GM12878 (cell line): ENCODE measurements at regions not wholly inside any gene's neighbourhood (a gene's known extent, or its start where the extent isn't known, plus 50 kb on each side); places are given as distances from the start of the nearest gene placed in this dataset.

ENCODE experiments used
- ATAC-seq: fragments of 200-7000 bp; cut with Tn5 transposase; 3 replicates; pipeline ENCODE4 v1.9.1; 2020; ENCODE audit warnings: mild to moderate bottlenecking, moderate library complexity
- BruUV-seq: library from RNA; stranded (reverse); fragments of 400-500 nt; replicated peaks from 2 replicates; lab custom pipeline; 2021; lab: Mats Ljungman, UMichigan
- CTCF ChIA-PET: fragments of 300-600 bp; sonication (Branson Sonifier 250); formaldehyde crosslinking; extraction: SDS; loops from one replicate; lab custom pipeline; 2021; ENCODE audit warnings: inconsistent platforms; lab: Yijun Ruan, JAX
- POLR2A ChIA-PET: fragments of 350-600 bp; formaldehyde crosslinking; extraction: SDS; loops from one replicate; lab custom pipeline; 2021; ENCODE audit warnings: inconsistent platforms; lab: Charles Lee
- RAD21 ChIA-PET: fragments of 300-600 bp; sonication (Branson Sonifier 250); formaldehyde crosslinking; loops from one replicate; lab custom pipeline; 2023; ENCODE audit warnings: antibody characterized with exemption; ENCODE audit not compliant: unreplicated experiment; lab: Charles Lee
- SMC1A ChIA-PET: fragments of 300-600 bp; sonication (Branson Sonifier 250); formaldehyde crosslinking; loops from one replicate; lab custom pipeline; 2023; ENCODE audit not compliant: unreplicated experiment, uncharacterized antibody; lab: Charles Lee
- DNase-seq: peaks from one replicate; pipeline ENCODE4 v3.0.0-alpha.2; 2011; ENCODE audit warnings: low read depth, low spot score
- FAIRE-seq: peaks from 3 replicates; lab custom pipeline; 2011; peaks lifted over from hg19 to GRCh38; lab: Jason Lieb, UNC
- H2AFZ ChIP-seq: 2 replicates; pipeline ENCODE4 v1.6.0; 2011; ENCODE audit warnings: low read depth, low read length, control low read depth; ENCODE audit not compliant: control insufficient read depth
- H3K27ac ChIP-seq: 2 replicates; pipeline ENCODE4 v1.5.1; 2011; ENCODE audit warnings: control low read depth; ENCODE audit not compliant: control insufficient read depth, insufficient read depth
- H3K27me3 ChIP-seq, 2 experiments: replicated peaks in 1 of 2; 2 replicates each; pipeline versions ENCODE4 v1.6.0 to v1.6.1; 2011; ENCODE audit warnings: low read length in 1 of 2; ENCODE audit not compliant: control insufficient read depth in 2 of 2, insufficient read depth in 2 of 2
- H3K36me3 ChIP-seq, 2 experiments: 2 replicates each; pipeline ENCODE4 v1.5.1; 2011; ENCODE audit warnings: low read length in 1 of 2; ENCODE audit not compliant: control insufficient read depth in 2 of 2, insufficient read depth in 2 of 2
- H3K4me1 ChIP-seq: 2 replicates; pipeline ENCODE4 v1.6.1; 2011; ENCODE audit warnings: mild to moderate bottlenecking, low read length, moderate library complexity, mixed read lengths; ENCODE audit not compliant: control insufficient read depth, insufficient read depth
- H3K4me2 ChIP-seq: 2 replicates; pipeline ENCODE4 v1.6.0; 2011; ENCODE audit warnings: control low read depth; ENCODE audit not compliant: control insufficient read depth, insufficient read depth
- H3K4me3 ChIP-seq: fragments of 200-600 bp; sonication (generic); 2 replicates; pipeline ENCODE4 v1.5.1; 2016
- H3K79me2 ChIP-seq: 2 replicates; pipeline ENCODE4 v1.6.0; 2011; ENCODE audit warnings: low read length; ENCODE audit not compliant: control insufficient read depth, insufficient read depth
- H3K9ac ChIP-seq: 2 replicates; pipeline ENCODE4 v1.8.0; 2011; ENCODE audit warnings: low read length, control low read depth, mixed read lengths; ENCODE audit not compliant: control insufficient read depth, insufficient read depth
- H3K9me3 ChIP-seq: replicated peaks from 3 replicates; pipeline ENCODE4 v1.5.1; 2011; ENCODE audit warnings: mild to moderate bottlenecking, low read length; ENCODE audit not compliant: control insufficient read depth, insufficient read depth
- H4K20me1 ChIP-seq: 2 replicates; pipeline ENCODE4 v1.6.0; 2011; ENCODE audit not compliant: control insufficient read depth, insufficient read depth
- ATF7 ChIP-seq: fragments of 450-650 bp; IDR thresholded peaks from 2 replicates; pipeline ENCODE4 v1.6.1; 2016; ENCODE audit warnings: low read depth, mild to moderate bottlenecking
- BRCA1 ChIP-seq: IDR thresholded peaks from 2 replicates; pipeline ENCODE4 v1.6.1; 2011; ENCODE audit warnings: low read depth, low read length, improper control_type of control experiment
- CBX5 ChIP-seq: sonication (generic); IDR thresholded peaks from 2 replicates; pipeline ENCODE4 v1.6.1; 2016; ENCODE audit warnings: low read depth, moderate library complexity, mild to moderate bottlenecking, inconsistent platforms
- CREB1 ChIP-seq: IDR thresholded peaks from 2 replicates; pipeline ENCODE4 v1.6.1; 2012; ENCODE audit warnings: low read depth, mild to moderate bottlenecking, inconsistent platforms
- E2F4 ChIP-seq: IDR thresholded peaks from 2 replicates; pipeline ENCODE4 v1.6.1; 2012; ENCODE audit warnings: low read depth, low read length, improper control_type of control experiment
- IRF4 ChIP-seq: IDR thresholded peaks from 2 replicates; pipeline ENCODE4 v1.6.1; 2011; ENCODE audit warnings: low read depth, low read length
- MTA2 ChIP-seq: fragments of 450-650 bp; IDR thresholded peaks from 2 replicates; pipeline ENCODE4 v1.6.1; 2016; ENCODE audit warnings: low read depth, mild to moderate bottlenecking, moderate library complexity
- MXI1 ChIP-seq: fragments of 150-350 bp; IDR thresholded peaks from 2 replicates; pipeline ENCODE4 v1.6.1; 2011; ENCODE audit warnings: low read depth, mild to moderate bottlenecking, inconsistent platforms, low read length, improper control_type of control experiment
- RELA ChIP-seq: fragments of 450-650 bp; IDR thresholded peaks from 2 replicates; pipeline ENCODE4 v1.8.0; 2014; ENCODE audit warnings: borderline replicate concordance; ENCODE audit not compliant: partially characterized antibody
- REST ChIP-seq: IDR thresholded peaks from 2 replicates; pipeline ENCODE4 v1.6.1; 2012; ENCODE audit warnings: mild to moderate bottlenecking, low read depth, low read length
- ZNF384 ChIP-seq: IDR thresholded peaks from 2 replicates; pipeline ENCODE4 v1.6.1; 2012; ENCODE audit warnings: low read depth, mild to moderate bottlenecking, low read length, improper control_type of control experiment, borderline replicate concordance
- WGBS: methylation state at CpG from one replicate; pipeline ENCODE4 v1.1.6; 2016; ENCODE audit warnings: low lambda C conversion rate; ENCODE audit not compliant: insufficient replicate concordance, insufficient coverage; ENCODE audit errors: missing lambda C conversion rate; 5-methylcytosine and 5-hydroxymethylcytosine counted together
- in situ Hi-C: fragments of 300-500 bp; cut with MboI; formaldehyde crosslinking; loops from 9 replicates; pipeline ENCODE4 v1.14.3; 2018; ENCODE audit warnings: mixed read lengths
- intact Hi-C: fragments of 100-400 bp; cut with micrococcal nuclease; formaldehyde crosslinking; loops from one replicate; pipeline ENCODE4 v1.14.2; 2022; ENCODE audit not compliant: unreplicated experiment
- TF ChIP-seq, protein P1 (sequence below): fragments of 450-650 bp; conservative IDR thresholded peaks from 2 replicates; pipeline ENCODE4 v1.6.1; 2017; ENCODE audit warnings: mild to moderate bottlenecking, moderate library complexity
- TF ChIP-seq, protein P2 (sequence below): fragments of 450-650 bp; formaldehyde crosslinking; IDR thresholded peaks from 2 replicates; pipeline ENCODE4 v1.5.0; 2022; ENCODE audit warnings: mild to moderate bottlenecking, missing genetic modification characterization
- TF ChIP-seq, protein P3 (sequence below): fragments of 450-650 bp; IDR thresholded peaks from 2 replicates; pipeline ENCODE4 v1.6.1; 2016; ENCODE audit warnings: mild to moderate bottlenecking

DNA sequence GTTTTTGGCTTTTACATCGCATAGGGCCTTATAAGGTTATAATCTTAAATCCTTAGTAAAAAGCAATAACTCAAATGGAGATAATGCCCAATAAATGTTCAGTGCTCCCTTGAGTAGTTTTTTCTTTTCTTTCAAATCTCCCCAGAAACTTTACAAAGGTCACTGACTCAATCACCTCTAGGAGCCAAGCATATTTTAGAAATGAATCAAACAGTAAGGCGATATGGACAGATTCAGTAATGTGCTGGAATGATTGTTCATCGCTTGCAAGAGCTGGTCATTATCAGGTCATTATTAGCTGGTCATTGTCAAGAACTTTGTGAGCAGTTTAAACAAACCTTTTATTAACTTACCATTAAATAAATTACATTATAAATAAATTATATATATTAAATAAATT lies 130.4 kb upstream of the SLIT3 start:
- RAD21 ChIA-PET = no interaction called here
- Histone ChIP-seq H2AFZ (no peak overlapping the region), H3K27ac (no peak overlapping the region), H3K9ac (no peak overlapping the region), H3K27me3 (no peaks in the 10 kb centered on the region), H3K4me3 (no peak overlapping the region), H4K20me1 (no peaks in the 10 kb centered on the region), H3K9me3 (no peaks in the 10 kb centered on the region), H3K36me3 (no peaks in the 10 kb centered on the region), H3K79me2 (no peaks in the 10 kb centered on the region), H3K4me1 (no peaks in the 10 kb centered on the region), H3K4me2 (no peak overlapping the region)
- POLR2A ChIA-PET = no interaction called here
- FAIRE-seq = no peak
- no TSS peak for BruUV-seq
- no peak for DNase-seq
- no peak for ATAC-seq
- intact Hi-C loops (no loop called here), in situ Hi-C loops (no loop called here)
- CTCF ChIA-PET = no interaction called here
- SMC1A ChIA-PET = no interaction called here
- WGBS = 56% methylated on average over 3 of the region's 3 CpGs
- TF ChIP-seq IRF4 = no peak
- no peak for TF ChIP-seq ZNF384
- TF ChIP-seq BRCA1 = no peak
- no peak for TF ChIP-seq ATF7
- TF ChIP-seq CBX5 = no peak
- TF ChIP-seq MTA2 = no peak
- TF ChIP-seq E2F4 = no peak
- TF ChIP-seq, protein P1, sequence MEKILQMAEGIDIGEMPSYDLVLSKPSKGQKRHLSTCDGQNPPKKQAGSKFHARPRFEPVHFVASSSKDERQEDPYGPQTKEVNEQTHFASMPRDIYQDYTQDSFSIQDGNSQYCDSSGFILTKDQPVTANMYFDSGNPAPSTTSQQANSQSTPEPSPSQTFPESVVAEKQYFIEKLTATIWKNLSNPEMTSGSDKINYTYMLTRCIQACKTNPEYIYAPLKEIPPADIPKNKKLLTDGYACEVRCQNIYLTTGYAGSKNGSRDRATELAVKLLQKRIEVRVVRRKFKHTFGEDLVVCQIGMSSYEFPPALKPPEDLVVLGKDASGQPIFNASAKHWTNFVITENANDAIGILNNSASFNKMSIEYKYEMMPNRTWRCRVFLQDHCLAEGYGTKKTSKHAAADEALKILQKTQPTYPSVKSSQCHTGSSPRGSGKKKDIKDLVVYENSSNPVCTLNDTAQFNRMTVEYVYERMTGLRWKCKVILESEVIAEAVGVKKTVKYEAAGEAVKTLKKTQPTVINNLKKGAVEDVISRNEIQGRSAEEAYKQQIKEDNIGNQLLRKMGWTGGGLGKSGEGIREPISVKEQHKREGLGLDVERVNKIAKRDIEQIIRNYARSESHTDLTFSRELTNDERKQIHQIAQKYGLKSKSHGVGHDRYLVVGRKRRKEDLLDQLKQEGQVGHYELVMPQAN = no peak
- no peak for TF ChIP-seq REST
- TF ChIP-seq, protein P2, sequence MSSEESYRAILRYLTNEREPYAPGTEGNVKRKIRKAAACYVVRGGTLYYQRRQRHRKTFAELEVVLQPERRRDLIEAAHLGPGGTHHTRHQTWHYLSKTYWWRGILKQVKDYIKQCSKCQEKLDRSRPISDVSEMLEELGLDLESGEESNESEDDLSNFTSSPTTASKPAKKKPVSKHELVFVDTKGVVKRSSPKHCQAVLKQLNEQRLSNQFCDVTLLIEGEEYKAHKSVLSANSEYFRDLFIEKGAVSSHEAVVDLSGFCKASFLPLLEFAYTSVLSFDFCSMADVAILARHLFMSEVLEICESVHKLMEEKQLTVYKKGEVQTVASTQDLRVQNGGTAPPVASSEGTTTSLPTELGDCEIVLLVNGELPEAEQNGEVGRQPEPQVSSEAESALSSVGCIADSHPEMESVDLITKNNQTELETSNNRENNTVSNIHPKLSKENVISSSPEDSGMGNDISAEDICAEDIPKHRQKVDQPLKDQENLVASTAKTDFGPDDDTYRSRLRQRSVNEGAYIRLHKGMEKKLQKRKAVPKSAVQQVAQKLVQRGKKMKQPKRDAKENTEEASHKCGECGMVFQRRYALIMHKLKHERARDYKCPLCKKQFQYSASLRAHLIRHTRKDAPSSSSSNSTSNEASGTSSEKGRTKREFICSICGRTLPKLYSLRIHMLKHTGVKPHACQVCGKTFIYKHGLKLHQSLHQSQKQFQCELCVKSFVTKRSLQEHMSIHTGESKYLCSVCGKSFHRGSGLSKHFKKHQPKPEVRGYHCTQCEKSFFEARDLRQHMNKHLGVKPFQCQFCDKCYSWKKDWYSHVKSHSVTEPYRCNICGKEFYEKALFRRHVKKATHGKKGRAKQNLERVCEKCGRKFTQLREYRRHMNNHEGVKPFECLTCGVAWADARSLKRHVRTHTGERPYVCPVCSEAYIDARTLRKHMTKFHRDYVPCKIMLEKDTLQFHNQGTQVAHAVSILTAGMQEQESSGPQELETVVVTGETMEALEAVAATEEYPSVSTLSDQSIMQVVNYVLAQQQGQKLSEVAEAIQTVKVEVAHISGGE = no peak
- no peak for TF ChIP-seq RELA
- TF ChIP-seq CREB1 = no peak
- TF ChIP-seq, protein P3, sequence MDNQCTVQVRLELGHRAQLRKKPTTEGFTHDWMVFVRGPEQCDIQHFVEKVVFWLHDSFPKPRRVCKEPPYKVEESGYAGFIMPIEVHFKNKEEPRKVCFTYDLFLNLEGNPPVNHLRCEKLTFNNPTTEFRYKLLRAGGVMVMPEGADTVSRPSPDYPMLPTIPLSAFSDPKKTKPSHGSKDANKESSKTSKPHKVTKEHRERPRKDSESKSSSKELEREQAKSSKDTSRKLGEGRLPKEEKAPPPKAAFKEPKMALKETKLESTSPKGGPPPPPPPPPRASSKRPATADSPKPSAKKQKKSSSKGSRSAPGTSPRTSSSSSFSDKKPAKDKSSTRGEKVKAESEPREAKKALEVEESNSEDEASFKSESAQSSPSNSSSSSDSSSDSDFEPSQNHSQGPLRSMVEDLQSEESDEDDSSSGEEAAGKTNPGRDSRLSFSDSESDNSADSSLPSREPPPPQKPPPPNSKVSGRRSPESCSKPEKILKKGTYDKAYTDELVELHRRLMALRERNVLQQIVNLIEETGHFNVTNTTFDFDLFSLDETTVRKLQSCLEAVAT = no peak
- no peak for TF ChIP-seq MXI1
